ENCODE measurements at regions not wholly inside any gene's neighbourhood (a gene's known extent, or its start where the extent isn't known, plus 50 kb on each side); places are given as distances from the start of the nearest gene placed in this dataset.

DNA sequence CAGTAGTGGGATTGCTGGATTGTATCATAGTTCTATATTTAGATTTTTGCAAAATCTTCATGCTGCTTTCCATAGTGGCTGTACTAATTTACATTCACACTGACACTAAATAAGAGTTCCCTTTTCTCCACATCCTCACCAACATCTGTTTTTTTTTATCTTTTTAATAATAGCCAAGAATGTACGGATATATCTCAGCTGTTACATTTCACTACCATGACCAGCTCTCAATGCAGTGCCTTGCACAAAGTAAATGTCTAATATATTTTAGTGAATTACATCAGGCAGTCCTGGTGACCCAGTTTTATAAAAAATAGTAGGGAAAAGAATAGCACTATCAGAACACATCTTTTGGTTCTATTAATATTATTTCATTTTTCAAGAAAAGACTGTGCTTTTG, 161.8 kb downstream of the LNPK start:
- no peak for TF ChIP-seq POLR2A (IDR thresholded peaks at IDR 0.05)
- TF ChIP-seq, protein P1, sequence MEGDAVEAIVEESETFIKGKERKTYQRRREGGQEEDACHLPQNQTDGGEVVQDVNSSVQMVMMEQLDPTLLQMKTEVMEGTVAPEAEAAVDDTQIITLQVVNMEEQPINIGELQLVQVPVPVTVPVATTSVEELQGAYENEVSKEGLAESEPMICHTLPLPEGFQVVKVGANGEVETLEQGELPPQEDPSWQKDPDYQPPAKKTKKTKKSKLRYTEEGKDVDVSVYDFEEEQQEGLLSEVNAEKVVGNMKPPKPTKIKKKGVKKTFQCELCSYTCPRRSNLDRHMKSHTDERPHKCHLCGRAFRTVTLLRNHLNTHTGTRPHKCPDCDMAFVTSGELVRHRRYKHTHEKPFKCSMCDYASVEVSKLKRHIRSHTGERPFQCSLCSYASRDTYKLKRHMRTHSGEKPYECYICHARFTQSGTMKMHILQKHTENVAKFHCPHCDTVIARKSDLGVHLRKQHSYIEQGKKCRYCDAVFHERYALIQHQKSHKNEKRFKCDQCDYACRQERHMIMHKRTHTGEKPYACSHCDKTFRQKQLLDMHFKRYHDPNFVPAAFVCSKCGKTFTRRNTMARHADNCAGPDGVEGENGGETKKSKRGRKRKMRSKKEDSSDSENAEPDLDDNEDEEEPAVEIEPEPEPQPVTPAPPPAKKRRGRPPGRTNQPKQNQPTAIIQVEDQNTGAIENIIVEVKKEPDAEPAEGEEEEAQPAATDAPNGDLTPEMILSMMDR (IDR thresholded peaks at IDR 0.05), result no peak
- no peaks in the 10 kb centered on the region for H3K27me3 ChIP-seq
- intact Hi-C loops (cut with DNase I), result no loop called here
- no peak overlapping the region for H3K27ac ChIP-seq
- peaks cover 0 to 24% (median 0%) of the 10 kb centered on the region in 12 donors for H3K4me1 ChIP-seq
- H3K9me3 ChIP-seq, result no peaks in the 10 kb centered on the region
- H3K36me3 ChIP-seq, result no peaks in the 10 kb centered on the region
- ATAC-seq (no peak), DNase-seq (no peak)
- WGBS, 4 donors, result 26 to 43% (median 34%) methylated on average over 1 of the region's 1 CpG
- no peak overlapping the region for H3K4me3 ChIP-seq

DNA sequence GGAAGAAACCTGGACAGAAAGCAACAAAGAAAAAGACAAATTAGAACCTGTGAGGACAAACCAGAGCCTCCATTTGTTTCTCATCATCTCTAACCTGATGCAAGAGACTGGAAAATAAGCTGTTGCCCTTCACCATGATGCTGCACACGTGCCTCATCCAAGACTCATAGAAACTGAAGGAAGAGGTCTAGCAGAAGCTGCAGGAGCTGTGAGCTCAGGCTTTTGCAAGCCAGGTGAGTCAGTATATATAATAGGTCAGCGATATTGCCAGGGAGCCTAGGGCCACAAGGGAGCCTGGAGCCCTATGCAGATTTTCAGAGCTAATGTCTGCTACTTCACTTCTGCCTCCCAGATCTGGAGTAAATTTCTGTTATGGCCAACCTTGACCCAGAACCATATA, 163.1 kb downstream of the LNPK start:
- Histone ChIP-seq H3K27ac (no peak overlapping the region), H3K9me3 (no peaks in the 10 kb centered on the region), H3K27me3 (no peaks in the 10 kb centered on the region), H3K36me3 (no peaks in the 10 kb centered on the region), H3K4me1 (peaks cover 0 to 24% (median 0%) of the 10 kb centered on the region in 12 donors), H3K4me3 (no peak overlapping the region)
- DNase-seq, result no peak
- TF ChIP-seq POLR2A (IDR thresholded peaks at IDR 0.05), result no peak
- TF ChIP-seq, protein P1 (IDR thresholded peaks at IDR 0.05), result no peak
- no peak for ATAC-seq
- intact Hi-C loops (cut with DNase I), result no loop called here
- WGBS, 4 donors, result 78 to 89% (median 87%) methylated on average over 2 of the region's 2 CpGs

DNA sequence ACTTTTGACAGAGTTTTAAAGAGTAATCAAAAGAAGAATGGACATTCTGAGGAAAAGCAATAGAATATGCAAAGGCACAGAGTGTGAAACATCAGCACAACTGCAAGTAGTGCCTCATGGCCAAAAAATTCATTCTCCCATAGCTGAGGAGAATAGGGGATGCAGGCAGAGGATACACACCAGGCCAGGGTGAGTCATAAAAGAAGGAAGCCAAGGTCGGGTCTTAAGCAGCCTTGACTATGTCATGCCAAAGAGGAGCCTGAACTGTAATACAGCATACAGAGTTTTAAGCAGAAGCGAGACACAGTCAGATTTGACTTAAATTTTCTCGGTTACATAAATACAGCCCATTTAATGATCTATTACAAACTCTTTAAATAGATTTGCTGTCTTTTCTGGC, 165.0 kb downstream of the LNPK start:
- intact Hi-C loops (cut with DNase I), result no loop called here
- H3K36me3 ChIP-seq, result no peaks in the 10 kb centered on the region
- no peaks in the 10 kb centered on the region for H3K27me3 ChIP-seq
- TF ChIP-seq, protein P1 (IDR thresholded peaks at IDR 0.05), result no peak
- no peak for TF ChIP-seq POLR2A (IDR thresholded peaks at IDR 0.05)
- H3K4me1 ChIP-seq, result peaks cover 0 to 24% (median 0%) of the 10 kb centered on the region in 12 donors
- ATAC-seq, result peak in 3 of 4 donors; percentile 48 to 89 (median 69)
- WGBS, 4 donors, result 55 to 72% (median 63%) methylated on average over 3 of the region's 3 CpGs
- no peak for DNase-seq
- H3K9me3 ChIP-seq, result no peaks in the 10 kb centered on the region
- peak overlapping the region in 1 of 12 donors; percentile 48 for H3K27ac ChIP-seq
- no peak overlapping the region for H3K4me3 ChIP-seq

DNA sequence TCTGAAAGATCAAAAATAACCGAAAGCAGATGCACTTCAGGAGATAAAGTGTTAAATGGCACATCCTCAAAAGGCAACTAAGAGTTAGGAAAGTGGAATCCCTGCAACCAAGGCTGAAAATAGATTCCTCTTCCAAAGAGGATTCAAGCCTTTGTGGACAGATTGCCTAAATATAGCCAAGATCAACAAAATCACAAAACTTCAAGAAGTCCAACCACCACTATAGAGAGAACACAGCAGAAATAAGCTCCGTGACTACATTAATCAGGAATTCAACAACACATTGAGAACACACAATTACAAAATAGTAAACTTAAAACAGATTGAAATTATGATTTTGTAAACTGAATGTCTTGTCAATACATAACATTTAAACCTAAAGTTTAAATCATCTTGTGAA, 165.7 kb downstream of the LNPK start:
- no peak for ATAC-seq
- WGBS, 4 donors, result 62 to 66% (median 64%) methylated on average over 2 of the region's 2 CpGs
- no peaks in the 10 kb centered on the region for H3K36me3 ChIP-seq

More for the DNA sequence above, 165.7 kb downstream of the LNPK start:
- intact Hi-C loops (cut with DNase I), result no loop called here
- Histone ChIP-seq H3K27ac (no peak overlapping the region), H3K4me1 (peaks cover 0 to 24% (median 0%) of the 10 kb centered on the region in 12 donors), H3K9me3 (no peaks in the 10 kb centered on the region), H3K4me3 (no peak overlapping the region), H3K27me3 (no peaks in the 10 kb centered on the region)
- TF ChIP-seq, protein P1 (IDR thresholded peaks at IDR 0.05), result no peak
- no peak for TF ChIP-seq POLR2A (IDR thresholded peaks at IDR 0.05)
- DNase-seq, result no peak
